Suppressor macrophage treated with lipopolysaccharide for 1 hour (primary cell): ENCODE measurements at regions not wholly inside any gene's neighbourhood (a gene's known extent, or its start where the extent isn't known, plus 50 kb on each side); places are given as distances from the start of the nearest gene placed in this dataset.

Source experiments
- DNase-seq, 3 donors: peaks; one replicate each; pipeline ENCODE4 v3.0.0-alpha.2; 2020 to 2022

DNA sequence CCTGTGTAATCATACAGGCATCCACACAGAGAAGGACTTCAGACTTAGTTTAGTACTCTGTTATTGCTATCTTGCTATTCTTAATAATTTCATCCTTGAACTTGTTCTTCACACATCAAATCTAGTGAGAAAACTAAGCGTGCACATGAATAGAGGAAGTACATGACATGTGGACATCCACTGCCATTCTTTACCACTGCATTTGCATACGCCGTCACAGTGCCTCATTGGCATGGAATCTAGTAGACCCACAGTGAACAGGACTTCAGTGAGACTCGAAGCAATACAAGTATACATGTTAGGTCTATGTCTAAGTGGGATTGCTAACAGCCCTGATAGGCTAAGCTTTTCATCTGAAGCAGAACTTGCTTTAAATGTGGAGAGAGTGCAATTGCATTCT lies 592.1 kb downstream of the TLE4 start:
- DNase-seq, result no peak

GRCh38 chr9:80158554-80159170 lies 586.9 kb downstream of the TLE4 start:
- DNase-seq, result no peak

DNA sequence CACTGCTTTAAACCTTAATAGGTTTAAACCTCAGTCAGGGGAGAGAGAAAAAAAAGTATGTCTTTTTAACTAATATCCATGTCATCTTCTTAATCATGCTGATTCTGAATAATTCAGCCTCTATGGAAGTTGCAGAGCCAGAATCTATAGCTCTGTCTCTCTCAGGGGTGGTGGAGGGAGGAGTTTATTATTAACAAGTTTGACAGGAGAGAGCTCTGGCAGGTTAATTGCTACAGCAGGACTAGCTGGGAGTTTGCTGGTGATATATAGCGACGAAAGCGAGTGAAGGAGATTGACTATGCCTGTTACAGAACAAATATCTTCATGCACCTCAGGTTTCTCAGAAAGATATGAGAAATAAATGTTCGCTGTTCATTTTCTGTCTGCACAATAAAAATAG lies 586.4 kb downstream of the TLE4 start:
- no peak for DNase-seq

DNA sequence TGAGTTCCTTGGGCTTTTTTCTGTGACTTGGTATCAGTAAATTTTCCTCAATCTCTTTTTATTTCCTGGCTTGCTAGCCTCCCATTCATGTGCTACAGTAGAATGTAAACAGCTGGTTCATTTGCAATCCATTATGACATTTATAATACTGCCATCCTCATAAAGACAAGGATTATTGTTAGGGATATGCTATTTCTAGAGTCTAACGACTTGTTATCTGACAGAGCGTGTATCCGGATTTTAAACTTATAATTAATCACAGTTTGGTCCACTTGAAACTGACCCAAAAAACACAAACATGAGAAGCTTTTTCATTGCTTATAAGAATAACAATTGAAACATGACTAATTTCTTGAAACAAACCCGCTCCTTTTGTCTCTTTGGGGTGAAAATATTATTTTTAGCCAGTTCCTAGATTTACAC lies 585.8 kb downstream of the TLE4 start:
- no peak for DNase-seq

DNA sequence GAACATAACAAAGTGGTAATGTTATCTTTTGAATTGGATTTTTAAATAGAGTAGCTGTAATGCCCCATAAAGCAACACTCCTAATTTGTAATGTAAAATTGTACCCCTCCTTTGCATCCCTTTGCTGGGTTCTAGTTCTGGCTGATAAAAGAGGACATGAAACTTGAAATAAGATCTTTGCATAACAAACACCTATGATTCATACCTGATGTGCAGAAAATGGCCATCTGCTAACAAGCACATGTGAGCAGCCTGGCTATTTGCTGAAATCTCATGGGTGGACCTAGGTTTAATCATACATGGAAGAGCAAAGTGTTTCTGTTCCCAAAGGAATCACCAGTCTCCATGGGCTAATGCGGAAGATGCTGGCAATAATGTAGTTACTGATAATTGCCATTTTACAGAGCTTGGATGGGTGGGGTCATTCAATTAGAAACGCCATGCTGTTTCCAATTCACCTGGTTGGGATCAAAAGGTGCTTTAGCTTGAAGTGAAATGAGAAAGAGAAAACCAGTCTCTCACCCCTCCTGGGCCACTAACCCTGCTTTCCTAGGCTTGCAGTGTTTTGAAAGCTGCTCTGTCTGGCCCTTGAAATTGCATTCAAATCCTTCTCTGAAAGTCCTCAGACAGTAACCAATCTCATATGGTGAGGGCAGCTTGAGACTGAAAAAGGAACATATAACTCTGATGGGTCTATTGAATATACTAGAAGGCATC lies 585.1 kb downstream of the TLE4 start:
- no peak for DNase-seq

- DNase-seq, result no peak
These were observed 584.5 kb downstream of the TLE4 start for GRCh38 chr9:80156262-80156661.

DNA sequence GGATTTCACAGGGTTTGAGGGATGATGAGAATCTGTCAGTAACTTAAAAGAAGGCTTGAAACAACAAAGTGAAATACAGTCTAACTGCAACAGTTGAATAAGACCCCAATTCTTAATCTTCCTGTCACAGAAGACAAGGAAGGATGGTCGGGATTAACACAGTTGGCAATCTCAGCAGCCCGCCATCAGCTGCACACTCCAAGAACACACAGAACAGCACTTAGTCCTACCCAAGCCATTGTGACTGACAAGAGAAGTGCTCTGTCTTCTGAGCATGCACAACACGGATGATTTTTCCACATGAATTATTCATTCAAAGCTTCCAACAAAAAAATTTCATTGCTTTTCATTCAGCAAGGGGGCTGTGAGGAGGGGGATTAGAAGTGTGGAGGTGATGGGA lies 576.1 kb downstream of the TLE4 start:
- no peak for DNase-seq

- no peak for DNase-seq
These were observed 574.7 kb downstream of the TLE4 start for GRCh38 chr9:80146466-80146865.

DNA sequence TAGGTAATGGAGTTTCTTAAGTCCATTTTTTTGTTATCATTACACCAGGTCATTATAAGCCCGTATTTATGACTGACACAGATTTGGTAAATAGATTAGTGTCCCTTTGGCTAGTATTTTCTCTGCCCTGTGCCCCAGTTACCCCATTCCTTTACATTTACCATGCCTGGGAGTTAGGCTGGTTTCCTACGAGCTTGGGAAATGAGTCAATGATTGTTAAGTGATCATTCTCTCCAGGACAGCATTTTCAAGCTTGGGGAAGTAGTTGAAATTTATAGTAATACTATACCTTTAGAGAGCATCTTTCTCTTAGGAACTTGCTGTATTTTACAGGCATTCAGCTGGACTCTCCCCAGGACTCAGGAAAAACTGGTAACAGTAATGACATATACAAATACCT lies 573.1 kb downstream of the TLE4 start:
- no peak for DNase-seq

DNA sequence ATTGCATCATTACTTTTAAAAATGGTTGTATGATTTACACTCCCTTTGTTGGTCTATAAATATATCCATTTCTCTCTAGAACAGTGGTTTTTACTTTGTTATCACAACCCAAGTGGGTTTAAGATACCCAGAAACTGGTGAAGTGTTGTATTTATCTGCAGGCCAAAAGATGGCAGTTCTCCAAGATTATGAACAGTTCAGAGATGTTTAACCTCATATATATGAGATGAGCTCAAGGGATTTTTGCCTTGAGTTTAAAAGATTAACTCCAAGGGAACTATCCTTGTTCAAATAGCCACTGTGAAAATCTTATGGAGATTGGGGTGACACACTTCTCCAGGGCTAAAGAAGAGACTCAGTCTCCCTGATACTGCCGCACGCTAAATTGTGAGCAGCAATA lies 572.6 kb downstream of the TLE4 start:
- DNase-seq, result no peak

DNA sequence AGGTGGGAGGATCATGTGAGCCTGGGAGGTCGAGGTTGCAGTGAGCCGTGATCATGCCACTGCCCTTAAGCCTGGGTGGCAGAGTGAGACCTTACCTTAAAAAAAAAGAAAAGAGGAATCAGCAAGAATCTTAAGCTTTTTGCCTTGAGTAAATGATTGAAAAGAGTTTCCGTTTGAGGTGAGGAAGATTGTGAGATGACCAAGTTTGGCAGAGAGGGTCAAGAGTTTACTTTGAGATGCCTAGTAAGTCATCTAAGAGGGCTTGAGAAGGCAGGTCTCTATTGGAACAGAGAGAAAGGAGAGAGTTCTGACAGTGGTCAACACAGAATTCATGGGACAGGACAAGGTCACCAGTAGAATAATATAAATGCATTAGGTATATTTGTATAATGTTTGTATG lies 572.1 kb downstream of the TLE4 start:
- DNase-seq, result no peak

DNA sequence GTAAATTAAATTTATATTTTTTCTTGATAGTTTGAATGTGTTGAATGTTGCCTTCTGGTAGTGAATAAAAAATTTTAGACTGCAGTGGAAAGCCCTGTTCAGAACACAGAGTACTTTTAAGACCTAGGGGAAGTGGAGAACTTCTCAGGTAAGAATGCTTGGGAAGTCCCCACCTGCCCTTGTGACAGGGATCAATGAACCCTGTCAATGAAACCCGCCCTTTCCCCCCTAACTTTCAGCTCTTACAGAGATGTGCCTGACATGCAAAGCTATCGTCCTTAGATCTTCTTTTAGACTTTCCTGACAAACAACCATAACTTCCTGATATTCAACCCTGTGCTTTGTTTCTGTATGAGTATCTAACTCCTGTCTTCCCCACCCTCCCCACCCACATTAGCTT lies 562.7 kb downstream of the TLE4 start:
- no peak for DNase-seq

DNA sequence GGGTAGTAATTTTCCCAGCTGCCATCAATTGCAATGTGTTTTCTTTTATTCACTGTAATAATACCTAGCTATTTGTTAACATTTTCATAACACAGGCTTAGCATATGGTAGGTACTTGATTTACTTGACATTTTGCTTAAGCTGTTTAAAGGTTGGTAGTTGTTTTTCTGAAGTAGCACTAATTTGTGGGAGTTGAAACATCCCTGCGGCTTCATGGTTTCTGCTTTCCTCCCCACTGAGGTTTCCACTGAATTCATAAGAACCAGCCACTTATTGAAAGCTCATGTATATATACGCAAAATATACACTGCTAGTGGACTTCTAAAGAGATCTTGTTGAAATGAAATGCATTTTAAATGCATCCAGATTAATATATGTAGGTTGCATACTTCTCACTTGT lies 559.9 kb downstream of the TLE4 start:
- DNase-seq, result no peak

DNA sequence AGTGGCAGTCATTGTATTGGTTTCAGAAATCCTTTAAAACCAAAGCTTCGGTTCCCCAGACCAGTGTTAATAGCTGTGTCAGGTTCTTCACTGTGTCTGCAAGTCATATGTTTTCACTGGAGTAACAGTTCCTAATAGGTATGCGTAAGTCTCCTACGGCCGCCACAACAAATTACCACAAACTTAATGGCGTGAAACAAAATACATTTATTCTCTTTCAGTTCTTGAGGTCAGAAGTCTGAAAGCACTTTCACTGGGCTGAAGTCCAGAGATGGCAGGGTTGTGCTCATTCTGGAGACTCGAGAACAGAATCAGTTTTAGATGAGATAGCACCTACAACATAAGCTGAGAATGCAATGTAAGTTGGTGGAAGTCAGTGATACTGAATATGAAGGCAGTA lies 556.2 kb downstream of the TLE4 start:
- no peak for DNase-seq

DNA sequence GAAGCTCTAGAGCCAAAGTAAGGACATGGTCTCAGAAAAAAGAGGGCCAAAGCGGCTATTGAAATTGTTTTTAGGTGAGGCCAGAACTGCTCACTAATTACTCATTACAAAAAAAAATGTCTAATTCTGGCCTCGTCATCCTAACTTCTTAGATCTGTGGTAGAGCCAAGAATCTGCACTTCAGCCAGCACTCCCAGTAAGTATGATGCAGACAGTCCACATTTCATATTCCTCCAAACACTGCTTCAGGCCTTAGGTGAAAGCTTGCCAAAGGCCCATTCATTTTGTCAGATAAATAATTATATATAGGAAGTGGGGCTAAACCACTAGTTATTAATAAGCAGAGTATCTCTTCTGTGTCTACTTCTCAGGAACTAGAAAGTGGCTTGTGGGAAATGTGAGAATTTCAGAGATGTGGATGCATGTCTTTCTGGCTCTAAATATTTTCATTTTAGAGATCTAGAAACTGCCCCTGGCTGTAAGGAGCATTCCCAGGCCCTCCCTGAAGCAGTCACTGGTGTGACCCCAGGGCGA lies 554.0 kb downstream of the TLE4 start:
- DNase-seq, result no peak

- DNase-seq, result no peak
These were observed 545.3 kb downstream of the TLE4 start for GRCh38 chr9:80117031-80117430.

- no peak for DNase-seq
These were observed 542.5 kb downstream of the TLE4 start for GRCh38 chr9:80114241-80114640.

DNA sequence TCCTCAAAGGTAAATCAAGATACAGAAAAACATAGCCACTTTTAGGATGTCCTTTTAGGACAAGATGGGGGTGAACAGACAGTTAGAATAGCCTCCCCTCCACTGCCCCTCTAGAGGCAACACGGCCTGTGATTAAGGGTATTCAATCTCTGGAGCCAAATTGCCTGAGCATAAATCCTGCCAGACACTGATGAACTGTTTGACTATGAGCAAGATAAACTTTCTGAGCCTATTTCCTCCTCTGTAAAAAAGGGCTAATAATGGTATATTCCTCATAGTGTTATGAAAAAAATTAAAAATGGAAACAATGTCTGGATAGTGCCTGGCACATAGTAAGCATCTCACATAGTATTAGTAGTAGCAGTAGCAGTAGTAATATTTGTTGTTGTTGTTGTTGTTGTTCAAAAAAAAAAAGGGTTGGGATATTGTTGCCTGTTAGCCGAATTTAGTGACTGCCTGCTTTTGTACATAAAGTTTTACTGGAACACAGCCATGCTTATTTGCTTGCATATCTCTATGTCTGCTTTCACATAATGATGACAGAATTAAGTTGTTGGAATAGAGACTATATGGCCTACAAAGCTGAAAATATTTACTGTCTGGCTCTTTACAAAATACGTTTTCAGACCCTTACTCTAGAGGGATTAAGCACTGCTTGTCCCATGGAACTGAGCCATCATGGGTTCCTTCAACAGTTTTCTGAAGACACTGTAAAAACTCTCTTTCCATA lies 536.3 kb downstream of the TLE4 start:
- no peak for DNase-seq

DNA sequence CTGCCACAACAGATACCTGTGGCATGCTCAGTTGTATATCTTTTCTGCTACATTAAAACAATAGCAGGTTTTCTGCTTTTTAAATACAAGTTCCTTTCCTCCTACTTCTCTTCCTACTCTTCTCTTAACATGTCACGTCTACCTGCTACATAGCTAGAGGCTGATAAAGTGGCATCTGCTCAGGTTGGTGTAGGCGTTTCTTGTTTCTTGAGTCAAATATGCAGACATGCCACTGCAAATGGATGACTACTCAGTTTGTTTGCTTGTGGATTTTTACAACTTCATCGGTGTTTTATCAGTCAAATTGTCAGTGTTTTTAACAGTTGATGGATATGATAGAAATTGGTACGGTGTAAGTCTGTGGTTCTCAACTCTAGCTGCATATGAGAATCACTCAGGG lies 525.7 kb downstream of the TLE4 start:
- no peak for DNase-seq

DNA sequence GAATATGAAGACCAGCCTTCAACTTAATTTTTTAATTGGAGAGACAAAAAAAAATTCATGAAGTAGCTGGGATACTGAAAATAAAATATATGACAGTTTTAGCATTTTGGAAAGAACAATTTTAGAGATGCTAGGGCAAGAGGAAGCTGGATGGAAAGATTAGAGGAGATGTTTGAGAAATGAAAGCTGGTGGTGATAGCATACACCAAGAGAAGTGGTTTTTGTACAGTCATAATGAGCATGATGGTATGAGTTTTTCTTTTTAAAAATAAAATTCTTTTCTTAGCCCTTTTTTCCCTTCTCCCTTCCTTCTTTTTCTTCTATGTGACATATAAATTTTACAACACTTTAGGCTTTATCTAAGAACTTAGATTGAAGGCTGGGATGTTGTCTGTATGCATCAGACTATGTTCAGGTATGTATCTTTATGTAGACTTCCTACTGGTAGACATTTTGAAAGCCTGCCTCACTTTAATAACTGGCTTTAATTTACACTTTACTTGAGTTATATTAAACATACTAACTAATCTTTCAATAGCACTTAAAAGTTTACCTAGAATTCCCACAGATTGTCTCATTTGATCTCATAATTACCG lies 522.5 kb downstream of the TLE4 start:
- no peak for DNase-seq

- DNase-seq, result no peak
These were observed 521.9 kb downstream of the TLE4 start for GRCh38 chr9:80093695-80094094.

DNA sequence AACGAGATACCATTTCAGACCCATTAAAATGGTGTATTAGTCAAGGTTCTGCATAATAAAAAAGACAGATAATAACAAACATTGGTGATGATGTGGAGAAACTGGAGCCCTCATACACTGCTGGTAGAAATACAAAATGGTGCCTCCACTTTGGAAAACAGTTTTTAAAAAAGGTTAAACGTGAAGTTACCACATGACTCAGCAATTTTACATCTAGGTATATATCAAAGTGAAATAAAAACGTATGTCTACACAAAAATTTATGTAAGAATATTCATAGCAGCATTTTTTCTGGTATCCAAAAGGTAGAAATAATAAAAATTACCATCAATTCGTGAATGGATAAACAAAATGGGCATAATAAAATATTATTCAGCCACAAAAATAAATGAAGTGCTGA lies 519.8 kb downstream of the TLE4 start:
- DNase-seq, result no peak

GRCh38 chr9:80090317-80090716 lies 518.6 kb downstream of the TLE4 start:
- no peak for DNase-seq
